ENCODE measurements at regions not wholly inside any gene's neighbourhood (a gene's known extent, or its start where the extent isn't known, plus 50 kb on each side); places are given as distances from the start of the nearest gene placed in this dataset.

- no peak for DNase-seq (ENCODE audit: low spot score)
- CTCF ChIA-PET (ENCODE audit: unreplicated experiment), result no interaction called here
- H2AFZ ChIP-seq (ENCODE audit: low read length), result no peak overlapping the region
These were observed 458.5 kb downstream of the MAT2B start for GRCh38 chr5:163963881-163964280.

GRCh38 chr5:163964671-163965070 lies 459.3 kb downstream of the MAT2B start:
- H3K9me3 ChIP-seq (ENCODE audit: low read length), result no peaks in the 10 kb centered on the region
- intact Hi-C loops (cut with micrococcal nuclease; ENCODE audit: unreplicated experiment), result no loop called here
- H3K4me3 ChIP-seq (ENCODE audit: low read depth, low read length, poor library complexity, severe bottlenecking), result no peak overlapping the region
- no peaks in the 10 kb centered on the region for H3K79me2 ChIP-seq (ENCODE audit: insufficient read depth, low read depth, low read length)
- no peak overlapping the region for H3K27ac ChIP-seq (ENCODE audit: low read depth, low read length, poor library complexity, severe bottlenecking)
- ChIA-PET POLR2A (no interaction called here), CTCF (ENCODE audit: unreplicated experiment) (no interaction called here)
- TF ChIP-seq EZH2phosphoT487 (IDR thresholded peaks at IDR 0.05; ENCODE audit: borderline replicate concordance, low read depth, low read length) (no peak), CTCF (conservative IDR thresholded peaks at IDR 0.05; ENCODE audit: low read length) (no peak)
- H2AFZ ChIP-seq (ENCODE audit: low read length), result no peak overlapping the region
- H4K20me1 ChIP-seq (ENCODE audit: insufficient read depth, low read length), result no peaks in the 10 kb centered on the region
- BruUV-seq (replicated peaks), result no TSS peak
- no peak for DNase-seq (ENCODE audit: low spot score)
- no peaks in the 10 kb centered on the region for H3K4me1 ChIP-seq (ENCODE audit: insufficient read depth, low read length, poor library complexity, severe bottlenecking)
- H3K9me2 ChIP-seq (ENCODE audit: insufficient read depth, low read length), result no peaks in the 10 kb centered on the region
- no peak overlapping the region for H3K4me2 ChIP-seq (ENCODE audit: low read length)
- no peaks in the 10 kb centered on the region for H3K36me3 ChIP-seq (ENCODE audit: insufficient read depth, low read length)

More at GRCh38 chr5:163963881-163964280, 458.5 kb downstream of the MAT2B start:
- Histone ChIP-seq H3K79me2 (ENCODE audit: insufficient read depth, low read depth, low read length) (no peaks in the 10 kb centered on the region), H3K4me1 (ENCODE audit: insufficient read depth, low read length, poor library complexity, severe bottlenecking) (no peaks in the 10 kb centered on the region), H3K9me2 (ENCODE audit: insufficient read depth, low read length) (no peaks in the 10 kb centered on the region), H3K4me2 (ENCODE audit: low read length) (no peak overlapping the region), H3K9me3 (ENCODE audit: low read length) (no peaks in the 10 kb centered on the region), H3K4me3 (ENCODE audit: low read depth, low read length, poor library complexity, severe bottlenecking) (no peak overlapping the region), H3K36me3 (ENCODE audit: insufficient read depth, low read length) (no peaks in the 10 kb centered on the region), H3K27ac (ENCODE audit: low read depth, low read length, poor library complexity, severe bottlenecking) (no peak overlapping the region), H4K20me1 (ENCODE audit: insufficient read depth, low read length) (no peaks in the 10 kb centered on the region)
- no TSS peak for BruUV-seq (replicated peaks)
- POLR2A ChIA-PET, result no interaction called here
- TF ChIP-seq CTCF (conservative IDR thresholded peaks at IDR 0.05; ENCODE audit: low read length), result no peak
- TF ChIP-seq EZH2phosphoT487 (IDR thresholded peaks at IDR 0.05; ENCODE audit: borderline replicate concordance, low read depth, low read length), result no peak
- intact Hi-C loops (cut with micrococcal nuclease; ENCODE audit: unreplicated experiment), result no loop called here

- TF ChIP-seq CTCF (conservative IDR thresholded peaks at IDR 0.05; ENCODE audit: low read length), result no peak
- Histone ChIP-seq H3K4me3 (ENCODE audit: low read depth, low read length, poor library complexity, severe bottlenecking) (no peak overlapping the region), H3K4me2 (ENCODE audit: low read length) (no peak overlapping the region), H3K4me1 (ENCODE audit: insufficient read depth, low read length, poor library complexity, severe bottlenecking) (no peaks in the 10 kb centered on the region), H3K27ac (ENCODE audit: low read depth, low read length, poor library complexity, severe bottlenecking) (no peak overlapping the region), H3K9me3 (ENCODE audit: low read length) (no peaks in the 10 kb centered on the region), H3K36me3 (ENCODE audit: insufficient read depth, low read length) (no peaks in the 10 kb centered on the region), H3K9me2 (ENCODE audit: insufficient read depth, low read length) (no peaks in the 10 kb centered on the region), H4K20me1 (ENCODE audit: insufficient read depth, low read length) (no peaks in the 10 kb centered on the region), H2AFZ (ENCODE audit: low read length) (no peak overlapping the region), H3K79me2 (ENCODE audit: insufficient read depth, low read depth, low read length) (no peaks in the 10 kb centered on the region)
- no TSS peak for BruUV-seq (replicated peaks)
- intact Hi-C loops (cut with micrococcal nuclease; ENCODE audit: unreplicated experiment), result no loop called here
- CTCF ChIA-PET (ENCODE audit: unreplicated experiment), result no interaction called here
- no peak for DNase-seq (ENCODE audit: low spot score)
- POLR2A ChIA-PET, result interaction anchor here (0.6 to 0.7 kb wide), 2 partner anchors 14 to 76 kb away, joined by 3 read pairs; no protein-coding TSS in a partner anchor
These were observed 461.8 kb downstream of the MAT2B start for GRCh38 chr5:163967268-163967667.
